ENCODE measurements at regions not wholly inside any gene's neighbourhood (a gene's known extent, or its start where the extent isn't known, plus 50 kb on each side); places are given as distances from the start of the nearest gene placed in this dataset.

GRCh38 chr14:29215853-29216252 lies 449.3 kb downstream of the FOXG1 start:
- DNase-seq (ENCODE audit: low read depth in 4 of 6, low spot score in 6 of 6): peak in 1 of 6 donors; percentile 56
- Histone ChIP-seq H3K4me3 (ENCODE audit: low read depth, low read length) (no peak overlapping the region), H3K27ac (ENCODE audit: low read depth, low read length) (no peak overlapping the region), H3K36me3 (ENCODE audit: control insufficient read depth, insufficient read depth, low read length) (no peaks in the 10 kb centered on the region), H3K9me3 (ENCODE audit: control insufficient read depth, insufficient read depth, low read length) (no peaks in the 10 kb centered on the region), H3K27me3 (ENCODE audit: control insufficient read depth, insufficient read depth, low read length) (peaks cover 3% of the 10 kb centered on the region), H3K4me1 (ENCODE audit: control insufficient read depth, insufficient read depth, low read length) (no peaks in the 10 kb centered on the region)
- WGBS (ENCODE audit: insufficient coverage): no CpG with 5 or more reads among the region's 3 CpGs

- DNase-seq (ENCODE audit: low read depth in 4 of 6, low spot score in 6 of 6): peak in 2 of 6 donors; percentile 72 to 74
- Histone ChIP-seq H3K36me3 (ENCODE audit: control insufficient read depth, insufficient read depth, low read length) (no peaks in the 10 kb centered on the region), H3K27ac (ENCODE audit: low read depth, low read length) (no peak overlapping the region), H3K9me3 (ENCODE audit: control insufficient read depth, insufficient read depth, low read length) (no peaks in the 10 kb centered on the region), H3K4me3 (ENCODE audit: low read depth, low read length) (no peak overlapping the region), H3K4me1 (ENCODE audit: control insufficient read depth, insufficient read depth, low read length) (no peaks in the 10 kb centered on the region), H3K27me3 (ENCODE audit: control insufficient read depth, insufficient read depth, low read length) (peaks cover 3% of the 10 kb centered on the region)
- 40% methylated on average over 1 of the region's 9 CpGs for WGBS (ENCODE audit: insufficient coverage)
Measured at GRCh38 chr14:29216268-29217232, 450.0 kb downstream of the FOXG1 start.

- Histone ChIP-seq H3K4me3 (ENCODE audit: low read depth, low read length) (no peak overlapping the region), H3K27me3 (ENCODE audit: control insufficient read depth, insufficient read depth, low read length) (peaks cover 5% of the 10 kb centered on the region), H3K9me3 (ENCODE audit: control insufficient read depth, insufficient read depth, low read length) (no peaks in the 10 kb centered on the region), H3K27ac (ENCODE audit: low read depth, low read length) (no peak overlapping the region), H3K4me1 (ENCODE audit: control insufficient read depth, insufficient read depth, low read length) (no peaks in the 10 kb centered on the region), H3K36me3 (ENCODE audit: control insufficient read depth, insufficient read depth, low read length) (no peaks in the 10 kb centered on the region)
- no peak for DNase-seq (ENCODE audit: low read depth in 4 of 6, low spot score in 6 of 6)
- no CpG with 5 or more reads among the region's 5 CpGs for WGBS (ENCODE audit: insufficient coverage)
Measured at GRCh38 chr14:29217813-29218450, 451.3 kb downstream of the FOXG1 start.

- Histone ChIP-seq H3K4me1 (ENCODE audit: control insufficient read depth, insufficient read depth, low read length) (no peaks in the 10 kb centered on the region), H3K36me3 (ENCODE audit: control insufficient read depth, insufficient read depth, low read length) (no peaks in the 10 kb centered on the region), H3K27ac (ENCODE audit: low read depth, low read length) (no peak overlapping the region), H3K4me3 (ENCODE audit: low read depth, low read length) (no peak overlapping the region), H3K27me3 (ENCODE audit: control insufficient read depth, insufficient read depth, low read length) (peaks cover 8% of the 10 kb centered on the region), H3K9me3 (ENCODE audit: control insufficient read depth, insufficient read depth, low read length) (no peaks in the 10 kb centered on the region)
- DNase-seq (ENCODE audit: low read depth in 4 of 6, low spot score in 6 of 6): no peak
- 70% methylated on average over 2 of the region's 4 CpGs for WGBS (ENCODE audit: insufficient coverage)
Measured at GRCh38 chr14:29220072-29220471, 453.5 kb downstream of the FOXG1 start.

GRCh38 chr14:29220566-29220965 lies 454.0 kb downstream of the FOXG1 start:
- WGBS (ENCODE audit: insufficient coverage): 73% methylated on average over 2 of the region's 3 CpGs
- H3K4me3 ChIP-seq (ENCODE audit: low read depth, low read length): no peak overlapping the region
- peaks cover 8% of the 10 kb centered on the region for H3K27me3 ChIP-seq (ENCODE audit: control insufficient read depth, insufficient read depth, low read length)
- no peaks in the 10 kb centered on the region for H3K4me1 ChIP-seq (ENCODE audit: control insufficient read depth, insufficient read depth, low read length)
- DNase-seq (ENCODE audit: low read depth in 4 of 6, low spot score in 6 of 6): peak in 1 of 6 donors; percentile 78
- no peaks in the 10 kb centered on the region for H3K36me3 ChIP-seq (ENCODE audit: control insufficient read depth, insufficient read depth, low read length)
- no peak overlapping the region for H3K27ac ChIP-seq (ENCODE audit: low read depth, low read length)
- H3K9me3 ChIP-seq (ENCODE audit: control insufficient read depth, insufficient read depth, low read length): no peaks in the 10 kb centered on the region

GRCh38 chr14:29222006-29222405 lies 455.4 kb downstream of the FOXG1 start:
- H3K4me1 ChIP-seq (ENCODE audit: control insufficient read depth, insufficient read depth, low read length): no peaks in the 10 kb centered on the region
- no peak overlapping the region for H3K4me3 ChIP-seq (ENCODE audit: low read depth, low read length)
- H3K27ac ChIP-seq (ENCODE audit: low read depth, low read length): no peak overlapping the region
- no peaks in the 10 kb centered on the region for H3K9me3 ChIP-seq (ENCODE audit: control insufficient read depth, insufficient read depth, low read length)
- H3K27me3 ChIP-seq (ENCODE audit: control insufficient read depth, insufficient read depth, low read length): peaks cover 8% of the 10 kb centered on the region
- peak in 1 of 6 donors; percentile 67 for DNase-seq (ENCODE audit: low read depth in 4 of 6, low spot score in 6 of 6)
- no CpG with 5 or more reads among the region's 1 CpG for WGBS (ENCODE audit: insufficient coverage)
- H3K36me3 ChIP-seq (ENCODE audit: control insufficient read depth, insufficient read depth, low read length): no peaks in the 10 kb centered on the region

GRCh38 chr14:29222671-29223268 lies 456.2 kb downstream of the FOXG1 start:
- Histone ChIP-seq H3K9me3 (ENCODE audit: control insufficient read depth, insufficient read depth, low read length) (no peaks in the 10 kb centered on the region), H3K36me3 (ENCODE audit: control insufficient read depth, insufficient read depth, low read length) (no peaks in the 10 kb centered on the region), H3K4me1 (ENCODE audit: control insufficient read depth, insufficient read depth, low read length) (no peaks in the 10 kb centered on the region), H3K4me3 (ENCODE audit: low read depth, low read length) (no peak overlapping the region), H3K27ac (ENCODE audit: low read depth, low read length) (no peak overlapping the region), H3K27me3 (ENCODE audit: control insufficient read depth, insufficient read depth, low read length) (peaks cover 8% of the 10 kb centered on the region)
- 8% methylated on average over 5 of the region's 7 CpGs for WGBS (ENCODE audit: insufficient coverage)
- peak in 2 of 6 donors; percentile 85 to 87 for DNase-seq (ENCODE audit: low read depth in 4 of 6, low spot score in 6 of 6)

GRCh38 chr14:29223947-29224346 lies 457.4 kb downstream of the FOXG1 start:
- Histone ChIP-seq H3K27me3 (ENCODE audit: control insufficient read depth, insufficient read depth, low read length) (peaks cover 8% of the 10 kb centered on the region), H3K9me3 (ENCODE audit: control insufficient read depth, insufficient read depth, low read length) (no peaks in the 10 kb centered on the region), H3K27ac (ENCODE audit: low read depth, low read length) (no peak overlapping the region), H3K4me3 (ENCODE audit: low read depth, low read length) (no peak overlapping the region), H3K36me3 (ENCODE audit: control insufficient read depth, insufficient read depth, low read length) (no peaks in the 10 kb centered on the region), H3K4me1 (ENCODE audit: control insufficient read depth, insufficient read depth, low read length) (no peaks in the 10 kb centered on the region)
- DNase-seq (ENCODE audit: low read depth in 4 of 6, low spot score in 6 of 6): peak in 1 of 6 donors; percentile 64
- WGBS (ENCODE audit: insufficient coverage): no CpG with 5 or more reads among the region's 3 CpGs

GRCh38 chr14:29227631-29228030 lies 461.0 kb downstream of the FOXG1 start:
- Histone ChIP-seq H3K4me1 (ENCODE audit: control insufficient read depth, insufficient read depth, low read length) (no peaks in the 10 kb centered on the region), H3K27me3 (ENCODE audit: control insufficient read depth, insufficient read depth, low read length) (peaks cover 3% of the 10 kb centered on the region), H3K36me3 (ENCODE audit: control insufficient read depth, insufficient read depth, low read length) (no peaks in the 10 kb centered on the region), H3K4me3 (ENCODE audit: low read depth, low read length) (no peak overlapping the region), H3K27ac (ENCODE audit: low read depth, low read length) (no peak overlapping the region), H3K9me3 (ENCODE audit: control insufficient read depth, insufficient read depth, low read length) (no peaks in the 10 kb centered on the region)
- whole genome bisulfite sequencing (ENCODE audit: insufficient coverage): no CpG with 5 or more reads among the region's 1 CpG
- DNase-seq (ENCODE audit: low read depth in 4 of 6, low spot score in 6 of 6): no peak
